ENCODE measurements at regions not wholly inside any gene's neighbourhood (a gene's known extent, or its start where the extent isn't known, plus 50 kb on each side); places are given as distances from the start of the nearest gene placed in this dataset.
"Not testable (repeated sequence)": the region's sequence is repeated elsewhere in the genome, so short reads cannot be mapped to it uniquely, and the experiment has no call there.

GRCh38 chr7:79767192-79767591 lies 313.7 kb upstream of the MAGI2 start:
- TF ChIP-seq, protein P1, sequence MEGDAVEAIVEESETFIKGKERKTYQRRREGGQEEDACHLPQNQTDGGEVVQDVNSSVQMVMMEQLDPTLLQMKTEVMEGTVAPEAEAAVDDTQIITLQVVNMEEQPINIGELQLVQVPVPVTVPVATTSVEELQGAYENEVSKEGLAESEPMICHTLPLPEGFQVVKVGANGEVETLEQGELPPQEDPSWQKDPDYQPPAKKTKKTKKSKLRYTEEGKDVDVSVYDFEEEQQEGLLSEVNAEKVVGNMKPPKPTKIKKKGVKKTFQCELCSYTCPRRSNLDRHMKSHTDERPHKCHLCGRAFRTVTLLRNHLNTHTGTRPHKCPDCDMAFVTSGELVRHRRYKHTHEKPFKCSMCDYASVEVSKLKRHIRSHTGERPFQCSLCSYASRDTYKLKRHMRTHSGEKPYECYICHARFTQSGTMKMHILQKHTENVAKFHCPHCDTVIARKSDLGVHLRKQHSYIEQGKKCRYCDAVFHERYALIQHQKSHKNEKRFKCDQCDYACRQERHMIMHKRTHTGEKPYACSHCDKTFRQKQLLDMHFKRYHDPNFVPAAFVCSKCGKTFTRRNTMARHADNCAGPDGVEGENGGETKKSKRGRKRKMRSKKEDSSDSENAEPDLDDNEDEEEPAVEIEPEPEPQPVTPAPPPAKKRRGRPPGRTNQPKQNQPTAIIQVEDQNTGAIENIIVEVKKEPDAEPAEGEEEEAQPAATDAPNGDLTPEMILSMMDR (conservative IDR thresholded peaks at IDR 0.05), result not testable (repeated sequence)
- TF ChIP-seq EZH2 (IDR thresholded peaks at IDR 0.05; ENCODE audit: low read depth), result not testable (repeated sequence)
